ENCODE measurements at regions not wholly inside any gene's neighbourhood (a gene's known extent, or its start where the extent isn't known, plus 50 kb on each side); places are given as distances from the start of the nearest gene placed in this dataset.

GRCh38 chr20:22472447-22473100 lies 111.8 kb downstream of the FOXA2 start:
- no peak for DNase-seq (ENCODE audit: extremely low read depth in 1 of 11, low read depth in 9 of 11, low spot score in 4 of 11)

GRCh38 chr20:22471156-22471836 lies 113.1 kb downstream of the FOXA2 start:
- DNase-seq (ENCODE audit: extremely low read depth in 1 of 11, low read depth in 9 of 11, low spot score in 4 of 11): no peak

- no peak for DNase-seq (ENCODE audit: extremely low read depth in 1 of 11, low read depth in 9 of 11, low spot score in 4 of 11)
Measured at GRCh38 chr20:22470620-22471026, 113.7 kb downstream of the FOXA2 start.

- no peak for DNase-seq (ENCODE audit: extremely low read depth in 1 of 11, low read depth in 9 of 11, low spot score in 4 of 11)
Measured at GRCh38 chr20:22466447-22467171, 117.8 kb downstream of the FOXA2 start.

- no peak for DNase-seq (ENCODE audit: extremely low read depth in 1 of 11, low read depth in 9 of 11, low spot score in 4 of 11)
Measured at GRCh38 chr20:22465622-22466446, 118.5 kb downstream of the FOXA2 start.

GRCh38 chr20:22464312-22465003 lies 119.9 kb downstream of the FOXA2 start:
- no peak for DNase-seq (ENCODE audit: extremely low read depth in 1 of 11, low read depth in 9 of 11, low spot score in 4 of 11)

- DNase-seq (ENCODE audit: extremely low read depth in 1 of 11, low read depth in 9 of 11, low spot score in 4 of 11): no peak
Measured at GRCh38 chr20:22462975-22463914, 121.1 kb downstream of the FOXA2 start.

- DNase-seq (ENCODE audit: extremely low read depth in 1 of 11, low read depth in 9 of 11, low spot score in 4 of 11): no peak
Measured at GRCh38 chr20:22460803-22461202, 123.6 kb downstream of the FOXA2 start.

- no peak for DNase-seq (ENCODE audit: extremely low read depth in 1 of 11, low read depth in 9 of 11, low spot score in 4 of 11)
Measured at GRCh38 chr20:22460231-22460630, 124.1 kb downstream of the FOXA2 start.

- DNase-seq (ENCODE audit: extremely low read depth in 1 of 11, low read depth in 9 of 11, low spot score in 4 of 11): no peak
Measured at GRCh38 chr20:22459754-22460153, 124.6 kb downstream of the FOXA2 start.

- no peak for DNase-seq (ENCODE audit: extremely low read depth in 1 of 11, low read depth in 9 of 11, low spot score in 4 of 11)
Measured at GRCh38 chr20:22456109-22456508, 128.3 kb downstream of the FOXA2 start.

GRCh38 chr20:22455259-22455658 lies 129.1 kb downstream of the FOXA2 start:
- DNase-seq (ENCODE audit: extremely low read depth in 1 of 11, low read depth in 9 of 11, low spot score in 4 of 11): no peak

GRCh38 chr20:22453244-22454080 lies 130.9 kb downstream of the FOXA2 start:
- no peak for DNase-seq (ENCODE audit: extremely low read depth in 1 of 11, low read depth in 9 of 11, low spot score in 4 of 11)

GRCh38 chr20:22452442-22453011 lies 131.8 kb downstream of the FOXA2 start:
- no peak for DNase-seq (ENCODE audit: extremely low read depth in 1 of 11, low read depth in 9 of 11, low spot score in 4 of 11)

GRCh38 chr20:22450537-22450936 lies 133.8 kb downstream of the FOXA2 start:
- DNase-seq (ENCODE audit: extremely low read depth in 1 of 11, low read depth in 9 of 11, low spot score in 4 of 11): no peak

- no peak for DNase-seq (ENCODE audit: extremely low read depth in 1 of 11, low read depth in 9 of 11, low spot score in 4 of 11)
Measured at GRCh38 chr20:22449188-22449973, 135.0 kb downstream of the FOXA2 start.

Data from renal cortex interstitium (tissue), 11 donors.